AG04449 (cell line): ENCODE measurements at regions not wholly inside any gene's neighbourhood (a gene's known extent, or its start where the extent isn't known, plus 50 kb on each side); places are given as distances from the start of the nearest gene placed in this dataset.

Source experiments
- CTCF ChIA-PET: fragments of 350-600 bp; formaldehyde crosslinking; extraction: SDS; loops from one replicate; lab custom pipeline; 2021; ENCODE audit warnings: antibody characterized with exemption; lab: Yijun Ruan, JAX
- POLR2A ChIA-PET: fragments of 400-600, 350-600 bp; formaldehyde crosslinking; extraction: SDS; loops from one replicate; lab custom pipeline; 2020; ENCODE audit warnings: antibody characterized with exemption, inconsistent platforms; lab: Yijun Ruan, JAX
- DNase-seq: peaks from one replicate; pipeline ENCODE4 v3.0.0-alpha.2; 2010; ENCODE audit warnings: low read depth, low spot score
- H3K4me3 ChIP-seq: 2 replicates; pipeline ENCODE4 v1.5.1; 2011; ENCODE audit warnings: low read depth, mild to moderate bottlenecking, control low read depth, low read length
- TF ChIP-seq, protein P1 (sequence below): IDR thresholded peaks from one replicate; pipeline ENCODE4 v1.5.1; 2011; ENCODE audit warnings: mild to moderate bottlenecking, moderate library complexity, low read length, control low read depth, inconsistent platforms; ENCODE audit not compliant: insufficient read depth; ENCODE audit errors: missing control alignments

DNA sequence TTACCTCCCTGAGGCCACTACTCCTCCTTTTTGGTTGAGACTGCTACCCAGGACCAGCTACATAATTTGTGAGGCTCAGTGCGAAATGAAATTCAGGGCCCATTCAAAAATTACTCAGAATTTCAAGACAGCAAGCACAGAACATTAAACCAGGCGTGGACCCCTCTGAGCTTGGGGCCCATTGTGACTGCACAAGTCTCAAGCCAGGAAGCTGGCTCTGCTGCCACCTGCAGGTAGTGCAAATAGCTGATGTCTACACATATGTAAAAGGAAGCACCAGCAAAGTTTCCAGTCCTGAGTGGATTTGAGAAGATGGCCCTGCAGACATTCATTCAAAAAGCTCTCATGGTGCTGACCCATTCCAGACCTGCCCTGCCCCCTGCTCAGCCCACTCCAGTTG, 213.4 kb upstream of the LNX1 start:
- POLR2A ChIA-PET, result no interaction called here
- TF ChIP-seq, protein P1, sequence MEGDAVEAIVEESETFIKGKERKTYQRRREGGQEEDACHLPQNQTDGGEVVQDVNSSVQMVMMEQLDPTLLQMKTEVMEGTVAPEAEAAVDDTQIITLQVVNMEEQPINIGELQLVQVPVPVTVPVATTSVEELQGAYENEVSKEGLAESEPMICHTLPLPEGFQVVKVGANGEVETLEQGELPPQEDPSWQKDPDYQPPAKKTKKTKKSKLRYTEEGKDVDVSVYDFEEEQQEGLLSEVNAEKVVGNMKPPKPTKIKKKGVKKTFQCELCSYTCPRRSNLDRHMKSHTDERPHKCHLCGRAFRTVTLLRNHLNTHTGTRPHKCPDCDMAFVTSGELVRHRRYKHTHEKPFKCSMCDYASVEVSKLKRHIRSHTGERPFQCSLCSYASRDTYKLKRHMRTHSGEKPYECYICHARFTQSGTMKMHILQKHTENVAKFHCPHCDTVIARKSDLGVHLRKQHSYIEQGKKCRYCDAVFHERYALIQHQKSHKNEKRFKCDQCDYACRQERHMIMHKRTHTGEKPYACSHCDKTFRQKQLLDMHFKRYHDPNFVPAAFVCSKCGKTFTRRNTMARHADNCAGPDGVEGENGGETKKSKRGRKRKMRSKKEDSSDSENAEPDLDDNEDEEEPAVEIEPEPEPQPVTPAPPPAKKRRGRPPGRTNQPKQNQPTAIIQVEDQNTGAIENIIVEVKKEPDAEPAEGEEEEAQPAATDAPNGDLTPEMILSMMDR, result peak; percentile 6
- CTCF ChIA-PET, result interaction anchor here (0.8 to 2.3 kb wide), 10 partner anchors 9 to 429 kb away, joined by 3 to 12 read pairs (median 4); no protein-coding TSS in a partner anchor

GRCh38 chr4:53802500-53802899, 211.2 kb upstream of the LNX1 start:
- CTCF ChIA-PET, result interaction anchor here (1.2 to 1.5 kb wide), 2 partner anchors 17 to 83 kb away, joined by 3 read pairs; no protein-coding TSS in a partner anchor
- TF ChIP-seq, protein P1, result no peak
- no peak for DNase-seq
- H3K4me3 ChIP-seq, result no peak overlapping the region
- POLR2A ChIA-PET, result interaction anchor here (0.7 kb wide), 1 partner anchor 40 kb away, joined by 3 read pairs; no protein-coding TSS in a partner anchor

More for the DNA sequence above, 213.4 kb upstream of the LNX1 start:
- H3K4me3 ChIP-seq, result no peak overlapping the region
- no peak for DNase-seq

- DNase-seq, result no peak
- TF ChIP-seq, protein P1, result no peak
- no peak overlapping the region for H3K4me3 ChIP-seq
- ChIA-PET POLR2A (no interaction called here), CTCF (interaction anchor here (0.8 to 1.2 kb wide), 3 partner anchors 10 to 84 kb away, joined by 3 to 4 read pairs (median 3); no protein-coding TSS in a partner anchor)
These were observed 210.1 kb upstream of the LNX1 start for GRCh38 chr4:53801373-53801772.

DNA sequence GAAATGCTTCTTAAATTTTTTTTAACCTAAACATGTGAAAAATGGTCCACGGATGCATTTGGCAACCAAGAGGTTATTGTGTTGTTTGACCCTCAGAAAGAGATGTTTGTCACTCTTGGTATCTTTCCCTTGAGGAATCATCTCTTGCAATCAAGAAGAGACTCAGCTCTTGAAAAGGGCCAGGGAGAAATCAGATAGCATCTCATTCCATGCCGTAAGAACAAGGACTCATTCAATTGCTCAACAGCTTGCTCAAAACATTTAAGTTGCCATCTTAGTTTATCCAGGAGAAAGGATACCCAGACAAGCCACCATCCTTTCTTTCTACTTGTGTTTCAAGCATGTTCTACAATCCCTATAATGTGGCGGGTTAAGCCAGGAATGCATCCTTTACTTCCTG, 209.5 kb upstream of the LNX1 start:
- TF ChIP-seq, protein P1, result no peak
- ChIA-PET CTCF (interaction anchor here (0.9 kb wide), 1 partner anchor 50 kb away, joined by 3 read pairs; no protein-coding TSS in a partner anchor), POLR2A (no interaction called here)
- DNase-seq, result no peak
- H3K4me3 ChIP-seq, result no peak overlapping the region

GRCh38 chr4:53793096-53793495, 201.8 kb upstream of the LNX1 start:
- TF ChIP-seq, protein P1, result no peak
- ChIA-PET POLR2A (no interaction called here), CTCF (interaction anchor here (4.3 kb wide), 1 partner anchor 11 kb away, joined by 11 read pairs; no protein-coding TSS in a partner anchor)
- no peak overlapping the region for H3K4me3 ChIP-seq
- no peak for DNase-seq

GRCh38 chr4:53790286-53790685, 199.0 kb upstream of the LNX1 start:
- no peak overlapping the region for H3K4me3 ChIP-seq
- DNase-seq, result no peak
- TF ChIP-seq, protein P1, result no peak
- ChIA-PET POLR2A (no interaction called here), CTCF (interaction anchor here (4.3 kb wide), 1 partner anchor 14 kb away, joined by 11 read pairs; no protein-coding TSS in a partner anchor)
